Mucosa of rectum (tissue), 2 donors: ENCODE measurements at regions not wholly inside any gene's neighbourhood (a gene's known extent, or its start where the extent isn't known, plus 50 kb on each side); places are given as distances from the start of the nearest gene placed in this dataset.
"Not testable (repeated sequence)": the region's sequence is repeated elsewhere in the genome, so short reads cannot be mapped to it uniquely, and the experiment has no call there.

Experiments used
- H3K27ac ChIP-seq, 2 donors: one replicate each; pipeline ENCODE4 v1.7.0; 2013; ENCODE audit warnings: inconsistent platforms in 2 of 2, low read depth in 2 of 2, low read length in 2 of 2
- H3K27me3 ChIP-seq, 2 donors: one replicate each; pipeline ENCODE4 v1.7.0; 2013; ENCODE audit warnings: low read length in 2 of 2; ENCODE audit not compliant: control insufficient read depth in 2 of 2, insufficient read depth in 2 of 2
- H3K36me3 ChIP-seq, 2 donors: one replicate each; pipeline ENCODE4 v1.7.0; 2013; ENCODE audit warnings: low read length in 2 of 2; ENCODE audit not compliant: control insufficient read depth in 2 of 2, insufficient read depth in 2 of 2
- H3K4me1 ChIP-seq, 2 donors: one replicate each; pipeline ENCODE4 v1.7.0; 2013; ENCODE audit warnings: low read length in 2 of 2, mild to moderate bottlenecking in 1 of 2; ENCODE audit not compliant: control insufficient read depth in 2 of 2, insufficient read depth in 2 of 2
- H3K4me3 ChIP-seq, 2 donors: one replicate each; pipeline ENCODE4 v1.7.0; 2013; ENCODE audit warnings: low read length in 2 of 2
- H3K9ac ChIP-seq, 2 donors: one replicate each; pipeline ENCODE4 v1.7.0; 2013; ENCODE audit warnings: low read length in 2 of 2, low read depth in 1 of 2, mild to moderate bottlenecking in 1 of 2
- H3K9me3 ChIP-seq, 2 donors: one replicate each; pipeline ENCODE4 v1.7.0; 2013; ENCODE audit warnings: low read length in 2 of 2; ENCODE audit not compliant: control insufficient read depth in 2 of 2
- donor health status: healthy.
- donor health status: Normal muscosa, but diverticular disease.

DNA sequence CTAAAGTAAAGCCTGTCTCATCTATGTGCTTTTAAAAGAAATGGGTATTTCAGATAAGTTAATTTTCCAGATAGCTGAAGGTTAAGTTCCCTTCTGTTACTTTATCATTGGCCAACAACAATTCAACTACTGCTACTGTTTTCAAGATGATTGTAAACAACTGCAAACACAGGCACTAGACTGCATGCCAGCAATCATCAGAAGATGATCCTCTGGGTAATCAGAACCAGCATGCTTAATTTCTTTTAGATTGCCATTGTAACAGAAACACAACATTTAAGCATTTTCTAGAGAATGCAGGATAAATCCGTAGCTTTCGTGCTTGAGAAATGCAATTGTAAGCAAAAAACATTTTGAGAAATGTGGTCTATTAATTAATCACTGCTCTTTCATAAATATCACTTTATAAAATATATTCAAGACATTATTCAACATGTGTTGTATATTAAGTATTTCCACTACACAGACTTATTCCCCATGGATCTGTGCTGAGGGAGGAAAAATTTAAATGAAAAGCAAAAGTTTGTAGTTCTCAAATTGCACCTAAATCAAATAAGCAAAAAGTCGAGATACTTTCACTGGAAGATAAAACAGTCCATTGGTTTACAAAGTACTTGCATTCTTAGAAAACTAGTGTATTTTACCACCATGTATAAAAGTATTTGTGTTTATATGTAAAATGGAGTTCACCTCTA, 133.7 kb downstream of the ATL2 start:
- no peaks in the 10 kb centered on the region for H3K27me3 ChIP-seq
- H3K36me3 ChIP-seq, result no peaks in the 10 kb centered on the region
- H3K27ac ChIP-seq, result no peak overlapping the region
- H3K9ac ChIP-seq, result no peak overlapping the region
- H3K9me3 ChIP-seq, result no peaks in the 10 kb centered on the region
- no peaks in the 10 kb centered on the region for H3K4me1 ChIP-seq
- H3K4me3 ChIP-seq, result no peak overlapping the region

GRCh38 chr2:38239452-38239851, 137.6 kb downstream of the ATL2 start:
- H3K4me3 ChIP-seq, result no peak overlapping the region
- no peaks in the 10 kb centered on the region for H3K4me1 ChIP-seq
- H3K9me3 ChIP-seq, result no peaks in the 10 kb centered on the region
- H3K27ac ChIP-seq, result no peak overlapping the region
- H3K9ac ChIP-seq, result no peak overlapping the region
- H3K36me3 ChIP-seq, result no peaks in the 10 kb centered on the region
- H3K27me3 ChIP-seq, result no peaks in the 10 kb centered on the region

DNA sequence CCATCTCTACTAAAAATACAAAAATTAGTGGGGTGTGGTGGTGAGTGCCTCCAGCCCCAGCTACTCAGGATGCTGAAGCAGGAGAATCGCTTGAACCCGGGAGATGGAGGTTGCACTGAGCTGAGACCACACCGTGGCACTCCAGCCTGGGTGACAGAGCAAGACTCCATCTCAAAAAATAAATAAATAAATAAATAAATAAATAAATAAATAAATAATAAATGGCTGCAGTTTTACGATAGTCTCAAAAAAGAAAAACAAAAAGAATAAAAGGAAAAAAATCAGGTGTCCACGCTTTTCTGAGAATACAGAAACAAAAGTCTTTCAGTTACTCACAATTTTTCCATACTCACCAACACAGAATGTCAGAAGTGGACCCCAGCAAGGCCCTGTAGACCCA, 138.4 kb downstream of the ATL2 start:
- not testable (repeated sequence) for H3K27ac ChIP-seq

DNA sequence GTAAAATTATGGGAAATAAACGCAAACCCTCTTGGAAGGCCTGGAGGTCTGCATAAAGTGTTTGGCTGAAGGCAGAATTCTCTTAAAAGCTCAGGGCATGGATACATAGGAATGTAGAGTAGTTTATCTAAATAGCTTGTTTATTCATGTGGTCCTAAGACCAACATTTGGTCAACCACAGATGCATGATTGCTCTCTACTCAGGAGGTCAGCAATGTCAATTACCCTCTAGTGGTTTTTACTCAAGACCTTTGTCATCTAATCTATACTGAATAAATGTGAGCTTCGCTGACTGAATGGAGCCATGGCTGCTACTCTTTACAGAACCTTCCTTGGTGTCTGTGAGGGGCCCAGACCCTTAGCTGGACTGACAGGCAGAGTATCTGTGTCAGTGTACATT, 139.8 kb downstream of the ATL2 start:
- no peaks in the 10 kb centered on the region for H3K4me1 ChIP-seq
- H3K27me3 ChIP-seq, result no peaks in the 10 kb centered on the region
- no peak overlapping the region for H3K27ac ChIP-seq
- no peaks in the 10 kb centered on the region for H3K36me3 ChIP-seq
- no peak overlapping the region for H3K4me3 ChIP-seq
- H3K9ac ChIP-seq, result no peak overlapping the region
- H3K9me3 ChIP-seq, result no peaks in the 10 kb centered on the region

More for the DNA sequence above, 138.4 kb downstream of the ATL2 start:
- not testable (repeated sequence) for H3K4me3 ChIP-seq, H3K9me3 ChIP-seq, H3K4me1 ChIP-seq, H3K27me3 ChIP-seq, H3K36me3 ChIP-seq, H3K9ac ChIP-seq

GRCh38 chr2:38233231-38233983, 143.7 kb downstream of the ATL2 start:
- no peak overlapping the region for H3K27ac ChIP-seq

GRCh38 chr2:38232454-38232853, 144.6 kb downstream of the ATL2 start:
- H3K27ac ChIP-seq, result no peak overlapping the region
- H3K4me3 ChIP-seq, result no peak overlapping the region
- no peaks in the 10 kb centered on the region for H3K27me3 ChIP-seq
- no peaks in the 10 kb centered on the region for H3K9me3 ChIP-seq
- no peaks in the 10 kb centered on the region for H3K36me3 ChIP-seq
- no peaks in the 10 kb centered on the region for H3K4me1 ChIP-seq
- no peak overlapping the region for H3K9ac ChIP-seq

More at GRCh38 chr2:38233231-38233983, 143.7 kb downstream of the ATL2 start:
- H3K36me3 ChIP-seq, result no peaks in the 10 kb centered on the region
- no peaks in the 10 kb centered on the region for H3K9me3 ChIP-seq
- H3K4me1 ChIP-seq, result no peaks in the 10 kb centered on the region
- H3K4me3 ChIP-seq, result no peak overlapping the region
- no peaks in the 10 kb centered on the region for H3K27me3 ChIP-seq
- no peak overlapping the region for H3K9ac ChIP-seq

DNA sequence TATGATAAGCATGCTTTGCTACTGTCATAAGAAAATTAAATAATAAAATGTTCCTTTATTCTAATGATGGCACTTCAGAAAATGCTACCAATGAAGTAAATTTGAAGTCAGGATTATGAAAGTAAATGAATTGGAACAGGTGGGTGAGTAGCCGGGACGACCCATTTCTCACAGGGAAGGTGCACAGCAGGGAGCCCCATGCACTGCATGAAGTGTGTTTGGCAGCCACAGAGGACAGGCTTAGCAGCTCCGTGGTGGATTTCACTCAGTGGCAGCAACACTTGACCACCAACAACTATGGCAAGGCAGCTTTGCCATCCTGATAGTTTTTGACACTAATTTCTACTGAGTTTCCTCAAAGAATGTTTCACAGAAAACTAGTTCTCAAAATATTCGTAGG, 146.3 kb downstream of the ATL2 start:
- Histone ChIP-seq H3K9ac (no peak overlapping the region), H3K27me3 (no peaks in the 10 kb centered on the region)

DNA sequence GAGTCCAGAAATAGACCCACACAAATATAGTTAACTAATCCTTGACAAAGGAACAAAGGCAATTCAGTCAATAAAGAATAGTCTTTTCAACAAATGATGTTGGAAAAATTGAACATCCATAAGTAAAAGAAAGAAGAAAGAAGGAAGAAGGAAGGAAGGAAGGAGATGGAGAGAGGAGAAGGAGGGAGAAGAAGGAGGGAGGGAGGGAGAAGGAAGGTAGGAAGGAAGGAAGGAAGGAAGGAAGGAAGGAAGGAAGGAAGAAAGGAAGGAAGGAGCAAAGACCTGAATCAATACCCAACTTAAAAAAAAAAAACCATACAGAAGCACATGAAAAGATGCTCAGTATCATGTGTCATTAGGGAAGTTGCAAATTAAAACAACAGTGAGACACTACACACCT, 148.3 kb downstream of the ATL2 start:
- no peaks in the 10 kb centered on the region for H3K27me3 ChIP-seq
- no peaks in the 10 kb centered on the region for H3K36me3 ChIP-seq
- no peak overlapping the region for H3K9ac ChIP-seq
- H3K27ac ChIP-seq, result no peak overlapping the region
- no peaks in the 10 kb centered on the region for H3K4me1 ChIP-seq
- no peak overlapping the region for H3K4me3 ChIP-seq
- no peaks in the 10 kb centered on the region for H3K9me3 ChIP-seq

More for the DNA sequence above, 146.3 kb downstream of the ATL2 start:
- Histone ChIP-seq H3K4me3 (no peak overlapping the region), H3K9me3 (no peaks in the 10 kb centered on the region), H3K36me3 (no peaks in the 10 kb centered on the region), H3K4me1 (no peaks in the 10 kb centered on the region), H3K27ac (no peak overlapping the region)

DNA sequence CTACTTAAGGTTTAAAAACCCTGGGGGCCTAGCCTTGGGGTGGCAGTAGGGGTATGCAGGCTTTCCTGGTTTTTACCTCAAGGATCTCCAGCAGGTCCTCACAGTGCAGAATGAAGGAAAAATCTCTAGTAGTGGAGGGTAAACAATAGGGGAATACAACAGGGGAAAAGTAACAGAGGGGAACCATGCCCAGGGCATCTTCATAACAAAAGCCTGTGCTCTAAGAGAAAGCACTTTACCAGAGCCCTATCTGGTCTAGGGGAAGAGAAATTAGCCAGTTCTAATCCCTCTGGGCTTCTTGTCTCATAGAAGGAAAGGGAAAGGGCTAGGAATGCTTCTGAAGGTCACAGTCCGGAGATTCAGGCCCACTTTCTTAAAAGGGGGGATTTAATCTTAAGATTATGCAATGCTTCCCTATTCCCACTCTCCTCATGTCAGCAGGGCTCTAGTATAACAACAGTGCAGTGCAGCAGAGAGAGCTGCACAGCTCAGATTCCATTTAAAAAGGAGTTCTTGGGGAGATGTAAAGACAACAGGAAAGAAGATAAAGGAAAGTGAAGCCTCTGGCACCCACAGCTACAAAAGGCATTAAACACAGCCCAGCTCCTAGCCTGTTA, 149.0 kb upstream of the CYP1B1 start:
- no peaks in the 10 kb centered on the region for H3K27me3 ChIP-seq
- H3K27ac ChIP-seq, result no peak overlapping the region
- no peak overlapping the region for H3K4me3 ChIP-seq
- H3K36me3 ChIP-seq, result no peaks in the 10 kb centered on the region
- H3K4me1 ChIP-seq, result no peaks in the 10 kb centered on the region
- H3K9ac ChIP-seq, result no peak overlapping the region
- peaks cover 0 to 2% of the 10 kb centered on the region in 2 donors for H3K9me3 ChIP-seq

DNA sequence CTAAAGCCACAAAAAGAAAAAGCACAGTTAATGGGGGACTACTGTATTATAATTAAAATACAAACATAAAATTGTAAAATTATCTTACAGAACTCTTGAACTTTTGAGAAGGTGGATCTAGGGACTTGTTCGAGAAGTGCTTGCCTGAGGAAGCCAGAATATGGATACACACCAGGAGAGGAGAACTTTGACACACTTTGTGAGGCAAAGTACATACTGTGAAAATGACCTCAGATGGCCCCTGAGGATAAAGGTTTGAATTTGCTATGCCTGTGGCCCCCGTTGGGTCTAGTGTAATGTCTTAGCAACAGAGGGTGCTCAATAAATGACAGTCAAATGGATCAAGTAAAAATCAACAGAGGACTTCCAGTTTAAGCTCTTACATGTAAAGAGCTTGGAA, 148.2 kb upstream of the CYP1B1 start:
- Histone ChIP-seq H3K9me3 (peaks cover 0 to 2% of the 10 kb centered on the region in 2 donors), H3K27me3 (no peaks in the 10 kb centered on the region), H3K9ac (no peak overlapping the region), H3K36me3 (no peaks in the 10 kb centered on the region), H3K27ac (no peak overlapping the region), H3K4me1 (no peaks in the 10 kb centered on the region), H3K4me3 (no peak overlapping the region)
